Liver (tissue), 8 donors: ENCODE measurements at regions not wholly inside any gene's neighbourhood (a gene's known extent, or its start where the extent isn't known, plus 50 kb on each side); places are given as distances from the start of the nearest gene placed in this dataset.

Experiments used
- DNase-seq: peaks from one replicate; pipeline ENCODE4 v3.0.0-alpha.2; 2017; ENCODE audit warnings: low spot score
- H3K27ac ChIP-seq, 2 donors: one replicate each; pipeline ENCODE4 v1.7.0; 2013; ENCODE audit warnings: inconsistent platforms in 2 of 2, low read length in 2 of 2, control low read depth in 1 of 2, low read depth in 1 of 2, mild to moderate bottlenecking in 1 of 2
- H3K27me3 ChIP-seq, 4 donors: one replicate each; pipeline versions ENCODE4 v1.6.1 to v1.7.0; 2013; ENCODE audit warnings: low read length in 3 of 4, inconsistent platforms in 1 of 4, mild to moderate bottlenecking in 1 of 4, moderate library complexity in 1 of 4; ENCODE audit not compliant: control insufficient read depth in 4 of 4, insufficient read depth in 4 of 4
- H3K36me3 ChIP-seq, 4 donors: one replicate each; pipeline versions ENCODE4 v1.6.1 to v1.7.0; 2013; ENCODE audit warnings: low read length in 3 of 4, mild to moderate bottlenecking in 3 of 4, low read depth in 1 of 4, moderate library complexity in 1 of 4; ENCODE audit not compliant: control insufficient read depth in 4 of 4, insufficient read depth in 3 of 4
- H3K4me1 ChIP-seq, 4 donors: one replicate each; pipeline versions ENCODE4 v1.6.1 to v1.7.0; 2013; ENCODE audit warnings: low read length in 3 of 4, mild to moderate bottlenecking in 3 of 4, moderate library complexity in 1 of 4; ENCODE audit not compliant: control insufficient read depth in 4 of 4, insufficient read depth in 4 of 4
- H3K4me3 ChIP-seq, 3 donors: one replicate each; pipeline versions ENCODE4 v1.6.1 to v1.7.0; 2013; ENCODE audit warnings: low read length in 3 of 3, control low read depth in 1 of 3, low read depth in 1 of 3, mild to moderate bottlenecking in 1 of 3
- H3K9ac ChIP-seq, 2 donors: one replicate each; pipeline ENCODE4 v1.7.0; 2013; ENCODE audit warnings: low read length in 2 of 2, mild to moderate bottlenecking in 2 of 2, moderate library complexity in 2 of 2, control low read depth in 1 of 2, low read depth in 1 of 2
- H3K9me3 ChIP-seq, 4 donors: one replicate each; pipeline versions ENCODE4 v1.6.1 to v1.7.0; 2013; ENCODE audit warnings: low read length in 3 of 4; ENCODE audit not compliant: control insufficient read depth in 4 of 4
- ATF3 ChIP-seq: IDR thresholded peaks from 2 replicates; pipeline ENCODE4 v1.6.1; 2016; ENCODE audit warnings: antibody characterized with exemption
- CTCF ChIP-seq: fragments of 150-350 bp; IDR thresholded peaks from 2 replicates; pipeline ENCODE4 v1.5.1; 2017; ENCODE audit warnings: improper control_type of control experiment, low read depth, low read length; ENCODE audit not compliant: missing input control
- EGR1 ChIP-seq, 2 donors: IDR thresholded peaks; 2 replicates each; pipeline ENCODE4 v1.6.1; 2016 to 2018; ENCODE audit warnings: antibody characterized with exemption in 2 of 2, low read depth in 2 of 2
- FOXA1 ChIP-seq: IDR thresholded peaks from 2 replicates; pipeline ENCODE4 v1.6.1; 2016; ENCODE audit warnings: antibody characterized with exemption
- FOXA2 ChIP-seq: IDR thresholded peaks from 2 replicates; pipeline ENCODE4 v1.6.1; 2016; ENCODE audit warnings: antibody characterized with exemption
- GABPA ChIP-seq, 2 donors: IDR thresholded peaks in 1 of 2; conservative IDR thresholded peaks in 1 of 2; 2 replicates each; pipeline ENCODE4 v1.6.1; 2016; ENCODE audit warnings: antibody characterized with exemption in 2 of 2, mild to moderate bottlenecking in 1 of 2, moderate library complexity in 1 of 2
- HNF4A ChIP-seq, 2 donors: conservative IDR thresholded peaks; 2 replicates each; pipeline ENCODE4 v1.6.1; 2016; ENCODE audit warnings: antibody characterized with exemption in 2 of 2, mild to moderate bottlenecking in 2 of 2
- HNF4G ChIP-seq: IDR thresholded peaks from 2 replicates; pipeline ENCODE4 v1.6.1; 2016; ENCODE audit warnings: antibody characterized with exemption
- JUND ChIP-seq, 2 donors: IDR thresholded peaks; 2 replicates each; pipeline ENCODE4 v1.6.1; 2016; ENCODE audit warnings: antibody characterized with exemption in 2 of 2
- MAX ChIP-seq: IDR thresholded peaks from 2 replicates; pipeline ENCODE4 v1.6.1; 2016; ENCODE audit warnings: antibody characterized with exemption
- NR2F2 ChIP-seq: IDR thresholded peaks from 2 replicates; pipeline ENCODE4 v1.6.1; 2016; ENCODE audit warnings: antibody characterized with exemption
- RAD21 ChIP-seq, 2 donors: IDR thresholded peaks; 2 replicates each; pipeline ENCODE4 v1.6.1; 2016; ENCODE audit warnings: antibody characterized with exemption in 2 of 2, mild to moderate bottlenecking in 2 of 2
- REST ChIP-seq: IDR thresholded peaks from 2 replicates; pipeline ENCODE4 v1.6.1; 2016; ENCODE audit warnings: antibody characterized with exemption, mild to moderate bottlenecking
- RXRA ChIP-seq, 2 donors: IDR thresholded peaks; 2 replicates each; pipeline ENCODE4 v1.6.1; 2017 to 2018; ENCODE audit warnings: antibody characterized with exemption in 2 of 2, mild to moderate bottlenecking in 1 of 2
- SP1 ChIP-seq: IDR thresholded peaks from 2 replicates; pipeline ENCODE4 v1.6.1; 2018; ENCODE audit warnings: antibody characterized with exemption, mild to moderate bottlenecking
- TAF1 ChIP-seq: conservative IDR thresholded peaks from 2 replicates; pipeline ENCODE4 v1.6.1; 2016; ENCODE audit warnings: antibody characterized with exemption, mild to moderate bottlenecking
- YY1 ChIP-seq: IDR thresholded peaks from 2 replicates; pipeline ENCODE4 v1.6.1; 2016; ENCODE audit warnings: antibody characterized with exemption, mild to moderate bottlenecking
- ZBTB33 ChIP-seq: IDR thresholded peaks from 2 replicates; pipeline ENCODE4 v1.6.1; 2016; ENCODE audit warnings: antibody characterized with exemption
- WGBS: extraction: QIAGEN DNeasy Blood & Tissue Kit; methylation state at CpG from one replicate; pipeline ENCODE4 v1.1.7; 2013; 5-methylcytosine and 5-hydroxymethylcytosine counted together
- donor health status: healthy.
- donor health status: healthy.
- donor health status: healthy.
- donor health status: healthy.
- donor health status: healthy.

GRCh38 chr18:56255381-56255780 lies 383.0 kb downstream of the TXNL1 start:
- Histone ChIP-seq H3K4me3 (no peak overlapping the region), H3K9ac (no peak overlapping the region), H3K27me3 (no peaks in the 10 kb centered on the region), H3K36me3 (no peaks in the 10 kb centered on the region), H3K4me1 (peaks cover 0 to 4% (median 0%) of the 10 kb centered on the region in 4 donors), H3K9me3 (no peaks in the 10 kb centered on the region), H3K27ac (no peak overlapping the region)
- WGBS = 92% methylated on average over 2 of the region's 2 CpGs
- no peak for DNase-seq
- no peak for TF ChIP-seq TAF1
- no peak for TF ChIP-seq HNF4A (conservative IDR thresholded peaks at IDR 0.05)
- TF ChIP-seq MAX = no peak
- TF ChIP-seq REST = no peak
- TF ChIP-seq FOXA2 = no peak
- TF ChIP-seq RAD21 (IDR thresholded peaks at IDR 0.05) = no peak
- TF ChIP-seq YY1 = no peak
- no peak for TF ChIP-seq GABPA (IDR thresholded peaks at IDR 0.05 in 1 of 2, conservative IDR thresholded peaks at IDR 0.05 in 1 of 2)
- no peak for TF ChIP-seq RXRA (IDR thresholded peaks at IDR 0.05)
- no peak for TF ChIP-seq SP1
- no peak for TF ChIP-seq JUND (IDR thresholded peaks at IDR 0.05)
- TF ChIP-seq FOXA1 = no peak
- no peak for TF ChIP-seq ATF3
- TF ChIP-seq HNF4G = no peak
- TF ChIP-seq CTCF = no peak
- no peak for TF ChIP-seq NR2F2
- TF ChIP-seq EGR1 (IDR thresholded peaks at IDR 0.05; ENCODE audit: low read depth in 2 of 2) = no peak
- no peak for TF ChIP-seq ZBTB33

- DNase-seq = no peak
- no peak overlapping the region for H3K27ac ChIP-seq
- H3K9me3 ChIP-seq = no peaks in the 10 kb centered on the region
- no peak overlapping the region for H3K4me3 ChIP-seq
- 90% methylated on average over 1 of the region's 1 CpG for WGBS
- no peak overlapping the region for H3K9ac ChIP-seq
- H3K4me1 ChIP-seq = no peaks in the 10 kb centered on the region
- no peaks in the 10 kb centered on the region for H3K36me3 ChIP-seq
- no peaks in the 10 kb centered on the region for H3K27me3 ChIP-seq
- TF ChIP-seq ATF3 = no peak
- TF ChIP-seq HNF4A (conservative IDR thresholded peaks at IDR 0.05) = no peak
- no peak for TF ChIP-seq TAF1
- no peak for TF ChIP-seq RAD21 (IDR thresholded peaks at IDR 0.05)
- no peak for TF ChIP-seq EGR1 (IDR thresholded peaks at IDR 0.05; ENCODE audit: low read depth in 2 of 2)
- no peak for TF ChIP-seq JUND (IDR thresholded peaks at IDR 0.05)
- TF ChIP-seq GABPA (IDR thresholded peaks at IDR 0.05 in 1 of 2, conservative IDR thresholded peaks at IDR 0.05 in 1 of 2) = no peak
- TF ChIP-seq SP1 = no peak
- TF ChIP-seq HNF4G = no peak
- no peak for TF ChIP-seq FOXA2
- TF ChIP-seq RXRA (IDR thresholded peaks at IDR 0.05) = no peak
- no peak for TF ChIP-seq CTCF
- TF ChIP-seq YY1 = no peak
- TF ChIP-seq ZBTB33 = no peak
Observed at GRCh38 chr18:56252456-56252855, 385.9 kb downstream of the TXNL1 start.
